Liver (tissue), 7 donors: ENCODE measurements at regions not wholly inside any gene's neighbourhood (a gene's known extent, or its start where the extent isn't known, plus 50 kb on each side); places are given as distances from the start of the nearest gene placed in this dataset.

Experiments
- DNase-seq: peaks from one replicate; pipeline ENCODE4 v3.0.0-alpha.2; 2017; ENCODE audit warnings: low spot score
- H3K27ac ChIP-seq, 2 donors: one replicate each; pipeline ENCODE4 v1.7.0; 2013; ENCODE audit warnings: inconsistent platforms in 2 of 2, low read length in 2 of 2, control low read depth in 1 of 2, low read depth in 1 of 2, mild to moderate bottlenecking in 1 of 2
- H3K27me3 ChIP-seq, 4 donors: one replicate each; pipeline versions ENCODE4 v1.6.1 to v1.7.0; 2013; ENCODE audit warnings: low read length in 3 of 4, inconsistent platforms in 1 of 4, mild to moderate bottlenecking in 1 of 4, moderate library complexity in 1 of 4; ENCODE audit not compliant: control insufficient read depth in 4 of 4, insufficient read depth in 4 of 4
- H3K36me3 ChIP-seq, 4 donors: one replicate each; pipeline versions ENCODE4 v1.6.1 to v1.7.0; 2013; ENCODE audit warnings: low read length in 3 of 4, mild to moderate bottlenecking in 3 of 4, low read depth in 1 of 4, moderate library complexity in 1 of 4; ENCODE audit not compliant: control insufficient read depth in 4 of 4, insufficient read depth in 3 of 4
- H3K4me1 ChIP-seq, 4 donors: one replicate each; pipeline versions ENCODE4 v1.6.1 to v1.7.0; 2013; ENCODE audit warnings: low read length in 3 of 4, mild to moderate bottlenecking in 3 of 4, moderate library complexity in 1 of 4; ENCODE audit not compliant: control insufficient read depth in 4 of 4, insufficient read depth in 4 of 4
- H3K4me3 ChIP-seq, 3 donors: one replicate each; pipeline versions ENCODE4 v1.6.1 to v1.7.0; 2013; ENCODE audit warnings: low read length in 3 of 3, control low read depth in 1 of 3, low read depth in 1 of 3, mild to moderate bottlenecking in 1 of 3
- H3K9ac ChIP-seq, 2 donors: one replicate each; pipeline ENCODE4 v1.7.0; 2013; ENCODE audit warnings: low read length in 2 of 2, mild to moderate bottlenecking in 2 of 2, moderate library complexity in 2 of 2, control low read depth in 1 of 2, low read depth in 1 of 2
- H3K9me3 ChIP-seq, 4 donors: one replicate each; pipeline versions ENCODE4 v1.6.1 to v1.7.0; 2013; ENCODE audit warnings: low read length in 3 of 4; ENCODE audit not compliant: control insufficient read depth in 4 of 4
- CTCF ChIP-seq: fragments of 150-350 bp; IDR thresholded peaks from 2 replicates; pipeline ENCODE4 v1.5.1; 2017; ENCODE audit warnings: improper control_type of control experiment, low read depth, low read length; ENCODE audit not compliant: missing input control
- EGR1 ChIP-seq, 2 donors: IDR thresholded peaks; 2 replicates each; pipeline ENCODE4 v1.6.1; 2016 to 2018; ENCODE audit warnings: antibody characterized with exemption in 2 of 2, low read depth in 2 of 2
- FOXA1 ChIP-seq: IDR thresholded peaks from 2 replicates; pipeline ENCODE4 v1.6.1; 2016; ENCODE audit warnings: antibody characterized with exemption
- FOXA2 ChIP-seq: IDR thresholded peaks from 2 replicates; pipeline ENCODE4 v1.6.1; 2016; ENCODE audit warnings: antibody characterized with exemption
- GABPA ChIP-seq, 2 donors: IDR thresholded peaks in 1 of 2; conservative IDR thresholded peaks in 1 of 2; 2 replicates each; pipeline ENCODE4 v1.6.1; 2016; ENCODE audit warnings: antibody characterized with exemption in 2 of 2, mild to moderate bottlenecking in 1 of 2, moderate library complexity in 1 of 2
- HNF4A ChIP-seq, 2 donors: conservative IDR thresholded peaks; 2 replicates each; pipeline ENCODE4 v1.6.1; 2016; ENCODE audit warnings: antibody characterized with exemption in 2 of 2, mild to moderate bottlenecking in 2 of 2
- HNF4G ChIP-seq: IDR thresholded peaks from 2 replicates; pipeline ENCODE4 v1.6.1; 2016; ENCODE audit warnings: antibody characterized with exemption
- JUND ChIP-seq, 2 donors: IDR thresholded peaks; 2 replicates each; pipeline ENCODE4 v1.6.1; 2016; ENCODE audit warnings: antibody characterized with exemption in 2 of 2
- NR2F2 ChIP-seq: IDR thresholded peaks from 2 replicates; pipeline ENCODE4 v1.6.1; 2016; ENCODE audit warnings: antibody characterized with exemption
- RAD21 ChIP-seq, 2 donors: IDR thresholded peaks; 2 replicates each; pipeline ENCODE4 v1.6.1; 2016; ENCODE audit warnings: antibody characterized with exemption in 2 of 2, mild to moderate bottlenecking in 2 of 2
- REST ChIP-seq: IDR thresholded peaks from 2 replicates; pipeline ENCODE4 v1.6.1; 2016; ENCODE audit warnings: antibody characterized with exemption, mild to moderate bottlenecking
- RXRA ChIP-seq, 2 donors: IDR thresholded peaks; 2 replicates each; pipeline ENCODE4 v1.6.1; 2017 to 2018; ENCODE audit warnings: antibody characterized with exemption in 2 of 2, mild to moderate bottlenecking in 1 of 2
- SP1 ChIP-seq: IDR thresholded peaks from 2 replicates; pipeline ENCODE4 v1.6.1; 2018; ENCODE audit warnings: antibody characterized with exemption, mild to moderate bottlenecking
- TAF1 ChIP-seq: conservative IDR thresholded peaks from 2 replicates; pipeline ENCODE4 v1.6.1; 2016; ENCODE audit warnings: antibody characterized with exemption, mild to moderate bottlenecking
- YY1 ChIP-seq: IDR thresholded peaks from 2 replicates; pipeline ENCODE4 v1.6.1; 2016; ENCODE audit warnings: antibody characterized with exemption, mild to moderate bottlenecking
- TF ChIP-seq, protein P1 (sequence below): IDR thresholded peaks from 2 replicates; pipeline ENCODE4 v1.6.1; 2016; ENCODE audit warnings: antibody characterized with exemption
- TF ChIP-seq, protein P2 (sequence below): IDR thresholded peaks from 2 replicates; pipeline ENCODE4 v1.6.1; 2016; ENCODE audit warnings: antibody characterized with exemption
- donor health status: healthy.
- donor health status: healthy.
- donor health status: healthy.
- donor health status: healthy.

GRCh38 chr3:132772252-132772651 lies 50.0 kb upstream of the NPHP3 start:
- Histone ChIP-seq H3K27me3 (peaks cover 0 to 3% (median 0%) of the 10 kb centered on the region in 4 donors), H3K9me3 (no peaks in the 10 kb centered on the region), H3K36me3 (no peaks in the 10 kb centered on the region), H3K4me3 (no peak overlapping the region), H3K4me1 (no peaks in the 10 kb centered on the region), H3K9ac (no peak overlapping the region), H3K27ac (no peak overlapping the region)
- DNase-seq = no peak
- TF ChIP-seq YY1 = no peak
- no peak for TF ChIP-seq RXRA (IDR thresholded peaks at IDR 0.05)
- TF ChIP-seq HNF4A (conservative IDR thresholded peaks at IDR 0.05) = no peak
- no peak for TF ChIP-seq EGR1 (IDR thresholded peaks at IDR 0.05; ENCODE audit: low read depth in 2 of 2)
- TF ChIP-seq REST = no peak
- TF ChIP-seq, protein P1, sequence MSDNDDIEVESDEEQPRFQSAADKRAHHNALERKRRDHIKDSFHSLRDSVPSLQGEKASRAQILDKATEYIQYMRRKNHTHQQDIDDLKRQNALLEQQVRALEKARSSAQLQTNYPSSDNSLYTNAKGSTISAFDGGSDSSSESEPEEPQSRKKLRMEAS = no peak
- TF ChIP-seq FOXA1 = no peak
- no peak for TF ChIP-seq SP1
- TF ChIP-seq HNF4G = no peak
- TF ChIP-seq FOXA2 = no peak
- TF ChIP-seq NR2F2 = no peak
- TF ChIP-seq, protein P2, sequence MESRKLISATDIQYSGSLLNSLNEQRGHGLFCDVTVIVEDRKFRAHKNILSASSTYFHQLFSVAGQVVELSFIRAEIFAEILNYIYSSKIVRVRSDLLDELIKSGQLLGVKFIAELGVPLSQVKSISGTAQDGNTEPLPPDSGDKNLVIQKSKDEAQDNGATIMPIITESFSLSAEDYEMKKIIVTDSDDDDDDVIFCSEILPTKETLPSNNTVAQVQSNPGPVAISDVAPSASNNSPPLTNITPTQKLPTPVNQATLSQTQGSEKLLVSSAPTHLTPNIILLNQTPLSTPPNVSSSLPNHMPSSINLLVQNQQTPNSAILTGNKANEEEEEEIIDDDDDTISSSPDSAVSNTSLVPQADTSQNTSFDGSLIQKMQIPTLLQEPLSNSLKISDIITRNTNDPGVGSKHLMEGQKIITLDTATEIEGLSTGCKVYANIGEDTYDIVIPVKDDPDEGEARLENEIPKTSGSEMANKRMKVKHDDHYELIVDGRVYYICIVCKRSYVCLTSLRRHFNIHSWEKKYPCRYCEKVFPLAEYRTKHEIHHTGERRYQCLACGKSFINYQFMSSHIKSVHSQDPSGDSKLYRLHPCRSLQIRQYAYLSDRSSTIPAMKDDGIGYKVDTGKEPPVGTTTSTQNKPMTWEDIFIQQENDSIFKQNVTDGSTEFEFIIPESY = no peak
- TF ChIP-seq RAD21 (IDR thresholded peaks at IDR 0.05) = no peak
- TF ChIP-seq CTCF = no peak
- TF ChIP-seq GABPA (IDR thresholded peaks at IDR 0.05 in 1 of 2, conservative IDR thresholded peaks at IDR 0.05 in 1 of 2) = no peak
- TF ChIP-seq TAF1 = no peak
- TF ChIP-seq JUND (IDR thresholded peaks at IDR 0.05) = no peak
